Endothelial cell of umbilical vein (primary cell): ENCODE measurements at regions not wholly inside any gene's neighbourhood (a gene's known extent, or its start where the extent isn't known, plus 50 kb on each side); places are given as distances from the start of the nearest gene placed in this dataset.

ENCODE experiments used
- EZH2 ChIP-seq: IDR thresholded peaks from 2 replicates; pipeline ENCODE4 v1.6.1; 2012; ENCODE audit warnings: borderline replicate concordance, low read depth, mild to moderate bottlenecking, moderate library complexity, low read length, inconsistent platforms; ENCODE audit not compliant: severe bottlenecking
- FOS ChIP-seq: IDR thresholded peaks from 2 replicates; pipeline ENCODE4 v1.6.1; 2011; ENCODE audit warnings: mild to moderate bottlenecking, low read length, moderate library complexity, borderline replicate concordance; ENCODE audit not compliant: insufficient read depth
- GATA2 ChIP-seq: IDR thresholded peaks from 2 replicates; pipeline ENCODE4 v1.7.0; 2011; ENCODE audit warnings: low read depth, mild to moderate bottlenecking, moderate library complexity, mixed read lengths, low read length; ENCODE audit not compliant: insufficient read length, insufficient read depth
- JUN ChIP-seq: IDR thresholded peaks from 2 replicates; pipeline ENCODE4 v1.6.1; 2011; ENCODE audit warnings: borderline replicate concordance, low read depth; ENCODE audit not compliant: insufficient read length, insufficient read depth
- MAX ChIP-seq: IDR thresholded peaks from 2 replicates; pipeline ENCODE4 v1.6.1; 2011; ENCODE audit not compliant: insufficient read depth, insufficient read length
- MYC ChIP-seq: IDR thresholded peaks from one replicate; pipeline ENCODE4 v1.6.1; 2011; ENCODE audit warnings: mild to moderate bottlenecking, low read depth, low read length
- POLR2A ChIP-seq: IDR thresholded peaks from 2 replicates; pipeline ENCODE4 v1.6.1; 2012; ENCODE audit warnings: low read depth, mild to moderate bottlenecking, control low read depth, low read length
- POLR2AphosphoS5 ChIP-seq: IDR thresholded peaks from 2 replicates; pipeline ENCODE4 v1.6.1; 2012; ENCODE audit warnings: low read depth, mild to moderate bottlenecking, control low read depth, low read length, moderate library complexity; ENCODE audit not compliant: insufficient read depth
- TF ChIP-seq, protein P1 (sequence below), 2 donors: IDR thresholded peaks; 1 replicate in 1 of 2; 2 replicates in 1 of 2; pipeline ENCODE4 v1.5.1; 2011; ENCODE audit warnings: low read length in 2 of 2, mild to moderate bottlenecking in 2 of 2, moderate library complexity in 2 of 2, control low read depth in 1 of 2, inconsistent platforms in 1 of 2, low read depth in 1 of 2; ENCODE audit not compliant: insufficient read depth in 1 of 2; ENCODE audit errors: extremely low read depth in 1 of 2

- TF ChIP-seq POLR2A = no peak
- TF ChIP-seq, protein P1, sequence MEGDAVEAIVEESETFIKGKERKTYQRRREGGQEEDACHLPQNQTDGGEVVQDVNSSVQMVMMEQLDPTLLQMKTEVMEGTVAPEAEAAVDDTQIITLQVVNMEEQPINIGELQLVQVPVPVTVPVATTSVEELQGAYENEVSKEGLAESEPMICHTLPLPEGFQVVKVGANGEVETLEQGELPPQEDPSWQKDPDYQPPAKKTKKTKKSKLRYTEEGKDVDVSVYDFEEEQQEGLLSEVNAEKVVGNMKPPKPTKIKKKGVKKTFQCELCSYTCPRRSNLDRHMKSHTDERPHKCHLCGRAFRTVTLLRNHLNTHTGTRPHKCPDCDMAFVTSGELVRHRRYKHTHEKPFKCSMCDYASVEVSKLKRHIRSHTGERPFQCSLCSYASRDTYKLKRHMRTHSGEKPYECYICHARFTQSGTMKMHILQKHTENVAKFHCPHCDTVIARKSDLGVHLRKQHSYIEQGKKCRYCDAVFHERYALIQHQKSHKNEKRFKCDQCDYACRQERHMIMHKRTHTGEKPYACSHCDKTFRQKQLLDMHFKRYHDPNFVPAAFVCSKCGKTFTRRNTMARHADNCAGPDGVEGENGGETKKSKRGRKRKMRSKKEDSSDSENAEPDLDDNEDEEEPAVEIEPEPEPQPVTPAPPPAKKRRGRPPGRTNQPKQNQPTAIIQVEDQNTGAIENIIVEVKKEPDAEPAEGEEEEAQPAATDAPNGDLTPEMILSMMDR (IDR thresholded peaks at IDR 0.05; ENCODE audit: extremely low read depth in 1 of 2, insufficient read depth in 1 of 2, low read depth in 1 of 2, low read length in 2 of 2) = no peak
- no peak for TF ChIP-seq POLR2AphosphoS5
- TF ChIP-seq FOS = no peak
- no peak for TF ChIP-seq MYC
- no peak for TF ChIP-seq EZH2
- TF ChIP-seq GATA2 = no peak
- TF ChIP-seq MAX = no peak
- no peak for TF ChIP-seq JUN
Measured at GRCh38 chr7:112619343-112619742, 138.6 kb downstream of the LSMEM1 start.
